ENCODE measurements at regions not wholly inside any gene's neighbourhood (a gene's known extent, or its start where the extent isn't known, plus 50 kb on each side); places are given as distances from the start of the nearest gene placed in this dataset.

GRCh38 chr2:166831930-166832329, 56.4 kb upstream of the XIRP2 start:
- no peaks in the 10 kb centered on the region for H3K27me3 ChIP-seq
- no peaks in the 10 kb centered on the region for H3K36me3 ChIP-seq
- no peaks in the 10 kb centered on the region for H3K9me3 ChIP-seq
- intact Hi-C loops (cut with DNase I): no loop called here
- WGBS, 4 donors: 69 to 81% (median 74%) methylated on average over 4 of the region's 4 CpGs
- no peak for ATAC-seq
- DNase-seq: no peak
- H3K4me1 ChIP-seq: no peaks in the 10 kb centered on the region
- H3K27ac ChIP-seq: no peak overlapping the region
- TF ChIP-seq, protein P1, sequence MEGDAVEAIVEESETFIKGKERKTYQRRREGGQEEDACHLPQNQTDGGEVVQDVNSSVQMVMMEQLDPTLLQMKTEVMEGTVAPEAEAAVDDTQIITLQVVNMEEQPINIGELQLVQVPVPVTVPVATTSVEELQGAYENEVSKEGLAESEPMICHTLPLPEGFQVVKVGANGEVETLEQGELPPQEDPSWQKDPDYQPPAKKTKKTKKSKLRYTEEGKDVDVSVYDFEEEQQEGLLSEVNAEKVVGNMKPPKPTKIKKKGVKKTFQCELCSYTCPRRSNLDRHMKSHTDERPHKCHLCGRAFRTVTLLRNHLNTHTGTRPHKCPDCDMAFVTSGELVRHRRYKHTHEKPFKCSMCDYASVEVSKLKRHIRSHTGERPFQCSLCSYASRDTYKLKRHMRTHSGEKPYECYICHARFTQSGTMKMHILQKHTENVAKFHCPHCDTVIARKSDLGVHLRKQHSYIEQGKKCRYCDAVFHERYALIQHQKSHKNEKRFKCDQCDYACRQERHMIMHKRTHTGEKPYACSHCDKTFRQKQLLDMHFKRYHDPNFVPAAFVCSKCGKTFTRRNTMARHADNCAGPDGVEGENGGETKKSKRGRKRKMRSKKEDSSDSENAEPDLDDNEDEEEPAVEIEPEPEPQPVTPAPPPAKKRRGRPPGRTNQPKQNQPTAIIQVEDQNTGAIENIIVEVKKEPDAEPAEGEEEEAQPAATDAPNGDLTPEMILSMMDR (IDR thresholded peaks at IDR 0.05): no peak
- no peak for TF ChIP-seq POLR2A (IDR thresholded peaks at IDR 0.05)
- H3K4me3 ChIP-seq: no peak overlapping the region

- no peak overlapping the region for H3K4me3 ChIP-seq
- H3K36me3 ChIP-seq: no peaks in the 10 kb centered on the region
- no peak overlapping the region for H3K27ac ChIP-seq
- no peaks in the 10 kb centered on the region for H3K4me1 ChIP-seq
- ATAC-seq (no peak), DNase-seq (no peak)
- peaks cover 0 to 9% (median 0%) of the 10 kb centered on the region in 12 donors for H3K9me3 ChIP-seq
- TF ChIP-seq POLR2A (IDR thresholded peaks at IDR 0.05): no peak
- TF ChIP-seq, protein P1 (IDR thresholded peaks at IDR 0.05): no peak
- no peaks in the 10 kb centered on the region for H3K27me3 ChIP-seq
- intact Hi-C loops (cut with DNase I): no loop called here
Measured at GRCh38 chr2:166825914-166826313, 62.4 kb upstream of the XIRP2 start.

DNA sequence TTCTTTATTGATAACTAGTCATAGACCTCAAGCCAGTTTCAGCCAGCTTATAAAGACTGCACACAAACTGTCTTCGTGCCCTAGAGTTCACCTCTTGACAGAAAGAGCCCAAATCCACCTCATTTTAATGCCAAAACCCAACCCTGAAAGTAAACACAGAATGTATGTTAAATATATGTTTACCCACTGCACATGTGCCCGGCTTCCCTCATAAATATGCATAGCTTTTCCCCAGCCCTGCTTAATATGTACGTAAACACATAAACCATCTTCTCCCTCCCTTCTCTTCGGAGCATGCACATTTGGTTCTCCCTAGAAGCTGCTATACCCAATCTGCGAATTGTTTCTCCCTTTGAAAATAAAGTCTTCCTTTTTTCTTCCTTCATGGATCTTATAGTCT, 73.9 kb upstream of the XIRP2 start:
- WGBS, 4 donors: 70 to 85% (median 83%) methylated on average over 5 of the region's 5 CpGs
- H3K4me3 ChIP-seq: no peak overlapping the region
- H3K36me3 ChIP-seq: no peaks in the 10 kb centered on the region
- intact Hi-C loops (cut with DNase I): no loop called here
- peaks cover 0 to 13% (median 0%) of the 10 kb centered on the region in 12 donors for H3K9me3 ChIP-seq
- DNase-seq (no peak), ATAC-seq (no peak)
- no peak for TF ChIP-seq POLR2A (IDR thresholded peaks at IDR 0.05)
- TF ChIP-seq, protein P1 (IDR thresholded peaks at IDR 0.05): no peak
- no peaks in the 10 kb centered on the region for H3K4me1 ChIP-seq
- no peak overlapping the region for H3K27ac ChIP-seq
- H3K27me3 ChIP-seq: no peaks in the 10 kb centered on the region

DNA sequence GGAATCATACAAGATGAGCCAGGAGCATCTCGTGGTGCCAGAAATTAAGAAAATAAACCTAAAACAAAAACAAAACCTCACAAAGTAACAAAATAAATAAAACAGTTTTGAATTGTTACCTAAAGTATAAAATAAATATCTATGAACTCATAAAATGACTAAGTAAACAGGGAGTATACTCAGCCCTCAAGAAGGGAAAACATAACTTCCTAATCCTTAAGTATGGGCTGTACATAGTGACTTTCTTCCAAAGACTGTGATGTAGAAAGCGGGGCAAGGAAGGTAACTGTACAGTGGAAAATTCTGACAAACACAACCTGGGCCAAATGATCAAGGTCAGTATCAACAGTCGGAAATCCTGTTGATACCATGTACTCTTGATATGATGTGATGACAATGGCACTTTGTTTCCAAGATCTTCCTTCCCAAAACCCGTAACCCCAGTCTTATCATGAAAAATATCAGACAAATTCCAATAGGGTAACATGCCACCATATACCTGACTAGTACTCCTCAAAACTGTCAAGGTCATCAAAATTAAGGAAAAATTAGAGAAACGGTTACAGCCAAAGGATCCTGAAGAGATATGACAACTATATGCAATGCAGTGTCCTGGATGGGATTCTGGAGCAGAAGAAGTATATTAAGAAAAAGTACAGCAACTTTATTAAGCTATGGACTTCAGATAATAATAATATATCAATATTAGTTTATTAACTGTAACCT, 76.0 kb upstream of the XIRP2 start:
- H3K27ac ChIP-seq: no peak overlapping the region
- WGBS, 4 donors: 59 to 73% (median 65%) methylated on average over 5 of the region's 5 CpGs
- TF ChIP-seq, protein P1 (IDR thresholded peaks at IDR 0.05): no peak
- no peak for TF ChIP-seq POLR2A (IDR thresholded peaks at IDR 0.05)
- no peaks in the 10 kb centered on the region for H3K36me3 ChIP-seq
- H3K9me3 ChIP-seq: peaks cover 0 to 11% (median 0%) of the 10 kb centered on the region in 12 donors
- DNase-seq: no peak
- no peaks in the 10 kb centered on the region for H3K27me3 ChIP-seq
- ATAC-seq: no peak
- H3K4me1 ChIP-seq: no peaks in the 10 kb centered on the region
- no peak overlapping the region for H3K4me3 ChIP-seq
- intact Hi-C loops (cut with DNase I): no loop called here
